ENCODE measurements at regions not wholly inside any gene's neighbourhood (a gene's known extent, or its start where the extent isn't known, plus 50 kb on each side); places are given as distances from the start of the nearest gene placed in this dataset.

DNA sequence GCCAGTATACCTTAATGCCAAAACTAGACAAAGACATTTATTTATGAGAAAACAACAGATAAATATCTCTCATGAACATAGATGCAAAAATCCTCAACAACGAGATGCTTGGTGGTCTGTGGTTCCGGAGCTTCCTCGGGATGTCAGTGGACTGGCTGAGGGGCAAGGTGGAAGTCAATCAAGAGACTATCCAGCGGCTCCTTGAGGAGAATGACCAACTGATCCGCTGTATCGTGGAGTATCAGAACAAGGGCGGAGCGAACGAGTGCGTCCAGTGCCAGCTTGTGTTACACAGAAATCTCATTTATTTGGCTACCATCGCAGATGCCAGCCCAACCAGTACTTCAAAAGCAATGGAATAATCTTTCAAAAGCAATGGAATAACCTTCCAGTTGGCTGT is 60.0 kb upstream of the PARD3 start:
- H2AFZ ChIP-seq (ENCODE audit: insufficient read depth, low read depth, low read length, poor library complexity, severe bottlenecking): no peak overlapping the region
- no peaks in the 10 kb centered on the region for H3K4me1 Mint-ChIP-seq

DNA sequence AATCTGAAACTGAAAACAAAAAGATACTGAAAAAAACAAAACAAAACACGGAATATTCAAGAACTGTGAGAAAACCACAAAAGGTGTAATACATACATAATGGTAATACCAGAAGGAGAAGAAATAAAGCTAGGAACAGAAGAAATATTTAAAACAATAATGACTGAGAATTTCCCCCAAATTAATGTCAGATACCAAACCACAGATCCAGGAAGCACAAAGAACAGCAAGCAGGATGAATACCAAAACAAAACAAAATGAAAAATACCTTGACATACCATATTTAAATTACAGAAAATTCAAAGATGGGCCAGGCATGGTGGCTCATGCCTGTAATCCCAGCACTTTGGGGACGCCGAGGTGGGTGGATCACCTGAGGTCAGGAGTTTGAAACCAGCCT is 57.7 kb upstream of the PARD3 start:
- Histone ChIP-seq H3K4me1 (ENCODE audit: control insufficient read depth in 1 of 2, insufficient read depth in 2 of 2, low read length in 2 of 2) (no peaks in the 10 kb centered on the region), H3K79me2 (ENCODE audit: insufficient read depth, low read length) (no peaks in the 10 kb centered on the region), H3K9me3 (replicated peaks in 1 of 2; ENCODE audit: control insufficient read depth in 1 of 2, insufficient read depth in 1 of 2, low read length in 2 of 2) (no peaks in the 10 kb centered on the region), H3K9ac (ENCODE audit: insufficient read depth, low read length, poor library complexity, severe bottlenecking) (no peak overlapping the region), H2AFZ (ENCODE audit: insufficient read depth, low read depth, low read length, poor library complexity, severe bottlenecking) (no peak overlapping the region), H3K27ac (ENCODE audit: low read depth in 1 of 2, low read length in 2 of 2) (no peak overlapping the region), H3K4me2 (replicated peaks; ENCODE audit: extremely low read depth, low read length, poor library complexity, severe bottlenecking) (no peak overlapping the region), H3K27me3 (ENCODE audit: control insufficient read depth in 2 of 2, insufficient read depth in 2 of 2, low read length in 2 of 2) (no peaks in the 10 kb centered on the region), H3K36me3 (replicated peaks in 1 of 2; ENCODE audit: control insufficient read depth in 1 of 2, insufficient read depth in 2 of 2, low read length in 2 of 2) (no peaks in the 10 kb centered on the region), H3K4me3 (replicated peaks in 1 of 3; ENCODE audit: low read depth in 2 of 3, low read length in 3 of 3) (no peak overlapping the region), H4K20me1 (ENCODE audit: insufficient read depth, low read length) (no peaks in the 10 kb centered on the region)
- Mint-ChIP-seq H3K4me1 (no peaks in the 10 kb centered on the region), H3K36me3 (no peaks in the 10 kb centered on the region), H3K27me3 (ENCODE audit: low read depth in 3 of 3) (peaks cover 2 to 12% (median 3%) of the 10 kb centered on the region in 3 donors), H3K9me3 (peaks cover 0 to 7% (median 0%) of the 10 kb centered on the region in 7 donors), H3K4me3 (no peak overlapping the region), H3K27ac (no peak overlapping the region)
- no peak for DNase-seq
- TF ChIP-seq, protein P1, sequence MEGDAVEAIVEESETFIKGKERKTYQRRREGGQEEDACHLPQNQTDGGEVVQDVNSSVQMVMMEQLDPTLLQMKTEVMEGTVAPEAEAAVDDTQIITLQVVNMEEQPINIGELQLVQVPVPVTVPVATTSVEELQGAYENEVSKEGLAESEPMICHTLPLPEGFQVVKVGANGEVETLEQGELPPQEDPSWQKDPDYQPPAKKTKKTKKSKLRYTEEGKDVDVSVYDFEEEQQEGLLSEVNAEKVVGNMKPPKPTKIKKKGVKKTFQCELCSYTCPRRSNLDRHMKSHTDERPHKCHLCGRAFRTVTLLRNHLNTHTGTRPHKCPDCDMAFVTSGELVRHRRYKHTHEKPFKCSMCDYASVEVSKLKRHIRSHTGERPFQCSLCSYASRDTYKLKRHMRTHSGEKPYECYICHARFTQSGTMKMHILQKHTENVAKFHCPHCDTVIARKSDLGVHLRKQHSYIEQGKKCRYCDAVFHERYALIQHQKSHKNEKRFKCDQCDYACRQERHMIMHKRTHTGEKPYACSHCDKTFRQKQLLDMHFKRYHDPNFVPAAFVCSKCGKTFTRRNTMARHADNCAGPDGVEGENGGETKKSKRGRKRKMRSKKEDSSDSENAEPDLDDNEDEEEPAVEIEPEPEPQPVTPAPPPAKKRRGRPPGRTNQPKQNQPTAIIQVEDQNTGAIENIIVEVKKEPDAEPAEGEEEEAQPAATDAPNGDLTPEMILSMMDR (IDR thresholded peaks at IDR 0.05): no peak
- 100% methylated on average over 2 of the region's 3 CpGs for WGBS (ENCODE audit: insufficient coverage)
- intact Hi-C loops (cut with micrococcal nuclease): no loop called here

More for the DNA sequence above, 60.0 kb upstream of the PARD3 start:
- no peaks in the 10 kb centered on the region for H3K79me2 ChIP-seq (ENCODE audit: insufficient read depth, low read length)
- H3K9me3 ChIP-seq (replicated peaks in 1 of 2; ENCODE audit: control insufficient read depth in 1 of 2, insufficient read depth in 1 of 2, low read length in 2 of 2): no peaks in the 10 kb centered on the region
- no peak overlapping the region for H3K9ac ChIP-seq (ENCODE audit: insufficient read depth, low read length, poor library complexity, severe bottlenecking)
- H3K4me3 ChIP-seq (replicated peaks in 1 of 3; ENCODE audit: low read depth in 2 of 3, low read length in 3 of 3): no peak overlapping the region
- H4K20me1 ChIP-seq (ENCODE audit: insufficient read depth, low read length): no peaks in the 10 kb centered on the region
- H3K4me1 ChIP-seq (ENCODE audit: control insufficient read depth in 1 of 2, insufficient read depth in 2 of 2, low read length in 2 of 2): no peaks in the 10 kb centered on the region
- H3K27ac ChIP-seq (ENCODE audit: low read depth in 1 of 2, low read length in 2 of 2): no peak overlapping the region
- intact Hi-C loops (cut with micrococcal nuclease): no loop called here
- no peak overlapping the region for H3K4me2 ChIP-seq (replicated peaks; ENCODE audit: extremely low read depth, low read length, poor library complexity, severe bottlenecking)
- WGBS (ENCODE audit: insufficient coverage): 96% methylated on average over 10 of the region's 11 CpGs
- no peaks in the 10 kb centered on the region for H3K36me3 Mint-ChIP-seq
- DNase-seq: no peak
- peaks cover 2 to 12% (median 5%) of the 10 kb centered on the region in 3 donors for H3K27me3 Mint-ChIP-seq (ENCODE audit: low read depth in 3 of 3)
- TF ChIP-seq, protein P1 (IDR thresholded peaks at IDR 0.05): no peak
- no peaks in the 10 kb centered on the region for H3K36me3 ChIP-seq (replicated peaks in 1 of 2; ENCODE audit: control insufficient read depth in 1 of 2, insufficient read depth in 2 of 2, low read length in 2 of 2)
- H3K9me3 Mint-ChIP-seq: peaks cover 0 to 3% (median 0%) of the 10 kb centered on the region in 7 donors
- no peak overlapping the region for H3K27ac Mint-ChIP-seq
- H3K4me3 Mint-ChIP-seq: no peak overlapping the region
- H3K27me3 ChIP-seq (ENCODE audit: control insufficient read depth in 2 of 2, insufficient read depth in 2 of 2, low read length in 2 of 2): no peaks in the 10 kb centered on the region

All from CD14-positive monocyte (primary cell).